Left lung (tissue), 4 donors: ENCODE measurements at regions not wholly inside any gene's neighbourhood (a gene's known extent, or its start where the extent isn't known, plus 50 kb on each side); places are given as distances from the start of the nearest gene placed in this dataset.

Source experiments
- ATAC-seq: fragments of 200-7000 bp; cut with Tn5 transposase; one replicate; pipeline ENCODE4 v1.9.1; 2020; ENCODE audit warnings: moderate library complexity
- DNase-seq, 4 donors: peaks; one replicate each; pipeline ENCODE4 v3.0.0-alpha.2; 2013 to 2020
- H3K27ac ChIP-seq, 2 donors: fragments of 200-600 bp; sonication (generic) in 1 of 2; one replicate each; pipeline versions ENCODE4 v1.5.0 to v1.8.0; 2020 to 2021
- H3K27me3 ChIP-seq, 2 donors: fragments of 200-600 bp; sonication (generic) in 1 of 2; one replicate each; pipeline versions ENCODE4 v1.5.0 to v1.8.0; 2020 to 2021
- H3K36me3 ChIP-seq, 2 donors: fragments of 200-600 bp; sonication (generic) in 1 of 2; one replicate each; pipeline versions ENCODE4 v1.5.0 to v1.8.0; 2020 to 2021
- H3K4me1 ChIP-seq, 2 donors: fragments of 200-600 bp; one replicate each; pipeline ENCODE4 v1.8.0; 2021
- H3K4me3 ChIP-seq, 2 donors: fragments of 200-600 bp; sonication (generic) in 1 of 2; one replicate each; pipeline versions ENCODE4 v1.5.0 to v1.8.0; 2020 to 2021; ENCODE audit warnings: mild to moderate bottlenecking in 1 of 2
- H3K9me3 ChIP-seq, 2 donors: fragments of 200-600 bp; sonication (generic) in 1 of 2; one replicate each; pipeline versions ENCODE4 v1.5.0 to v1.8.0; 2020 to 2021
- CTCF ChIP-seq, 2 donors: fragments of 200-600 bp; sonication (generic) in 1 of 2; IDR thresholded peaks; one replicate each; pipeline versions ENCODE4 v1.5.0 to v1.8.0; 2021; ENCODE audit warnings: antibody characterized with exemption in 2 of 2
- intact Hi-C, 2 donors: fragments of 100-400 bp; cut with DNase I; formaldehyde crosslinking; loops; one replicate each; pipeline versions ENCODE4 v1.11.2 to v1.14.2; 2022
- donor health status: DM: no; HTN: yes; CAD: no.
- donor health status: DM: no; HTN: no; CAD: no.

GRCh38 chr18:38074298-38074876, 508.8 kb upstream of the CELF4 start:
- TF ChIP-seq CTCF (IDR thresholded peaks at IDR 0.05), result no peak
- intact Hi-C loops, result no loop called here
- no peak for ATAC-seq
- Histone ChIP-seq H3K27ac (no peak overlapping the region), H3K36me3 (no peaks in the 10 kb centered on the region), H3K4me3 (no peak overlapping the region), H3K4me1 (no peaks in the 10 kb centered on the region), H3K27me3 (no peaks in the 10 kb centered on the region), H3K9me3 (peaks cover 0 to 9% of the 10 kb centered on the region in 2 donors)
- no peak for DNase-seq

GRCh38 chr18:38067821-38068220, 502.2 kb upstream of the CELF4 start:
- intact Hi-C loops, result no loop called here
- Histone ChIP-seq H3K4me3 (no peak overlapping the region), H3K36me3 (no peaks in the 10 kb centered on the region), H3K27ac (no peak overlapping the region), H3K27me3 (no peaks in the 10 kb centered on the region), H3K4me1 (no peaks in the 10 kb centered on the region), H3K9me3 (peaks cover 0 to 8% of the 10 kb centered on the region in 2 donors)
- TF ChIP-seq CTCF (IDR thresholded peaks at IDR 0.05), result no peak
- ATAC-seq (no peak), DNase-seq (no peak)

GRCh38 chr18:38067086-38067485, 501.5 kb upstream of the CELF4 start:
- intact Hi-C loops, result no loop called here
- no peak for TF ChIP-seq CTCF (IDR thresholded peaks at IDR 0.05)

GRCh38 chr18:38052879-38053590, 487.4 kb upstream of the CELF4 start:
- no peak for DNase-seq
- Histone ChIP-seq H3K27ac (no peak overlapping the region), H3K4me1 (no peaks in the 10 kb centered on the region), H3K27me3 (no peaks in the 10 kb centered on the region), H3K4me3 (no peak overlapping the region), H3K9me3 (no peaks in the 10 kb centered on the region), H3K36me3 (no peaks in the 10 kb centered on the region)
- intact Hi-C loops, result no loop called here
- TF ChIP-seq CTCF (IDR thresholded peaks at IDR 0.05), result no peak
- no peak for ATAC-seq

More at GRCh38 chr18:38067086-38067485, 501.5 kb upstream of the CELF4 start:
- H3K4me1 ChIP-seq, result no peaks in the 10 kb centered on the region
- H3K36me3 ChIP-seq, result no peaks in the 10 kb centered on the region
- H3K4me3 ChIP-seq, result no peak overlapping the region
- H3K27ac ChIP-seq, result no peak overlapping the region
- H3K9me3 ChIP-seq, result peaks cover 0 to 8% of the 10 kb centered on the region in 2 donors
- no peaks in the 10 kb centered on the region for H3K27me3 ChIP-seq
- DNase-seq (no peak), ATAC-seq (no peak)

- DNase-seq (no peak), ATAC-seq (no peak)
- no peaks in the 10 kb centered on the region for H3K9me3 ChIP-seq
- no peaks in the 10 kb centered on the region for H3K27me3 ChIP-seq
- H3K4me3 ChIP-seq, result no peak overlapping the region
- no peak overlapping the region for H3K27ac ChIP-seq
- TF ChIP-seq CTCF (IDR thresholded peaks at IDR 0.05), result no peak
- no peaks in the 10 kb centered on the region for H3K36me3 ChIP-seq
- no peaks in the 10 kb centered on the region for H3K4me1 ChIP-seq
- intact Hi-C loops, result no loop called here
Observed at GRCh38 chr18:38047820-38048219, 482.2 kb upstream of the CELF4 start.
